Naive thymus-derived CD4-positive, alpha-beta T cell (primary cell): ENCODE measurements at regions not wholly inside any gene's neighbourhood (a gene's known extent, or its start where the extent isn't known, plus 50 kb on each side); places are given as distances from the start of the nearest gene placed in this dataset.

ENCODE experiments used
- ATAC-seq: fragments of 150-1000 bp; cut with Tn5 transposase; 2 replicates; pipeline ENCODE4 v1.10.0; 2021; ENCODE audit warnings: mild to moderate bottlenecking, moderate library complexity
- CTCF ChIA-PET: fragments of 350-600 bp; sonication (Branson Sonifier 250); formaldehyde crosslinking; loops from one replicate; lab custom pipeline; 2021; ENCODE audit warnings: antibody characterized with exemption; lab: Charles Lee
- POLR2A ChIA-PET: fragments of 350-600 bp; sonication (Branson Sonifier 250); formaldehyde crosslinking; loops from one replicate; lab custom pipeline; 2021; ENCODE audit warnings: antibody characterized with exemption, inconsistent platforms; lab: Charles Lee
- DNase-seq, 9 donors: peaks; one replicate each; pipeline versions ENCODE4 v3.0.0 to v3.0.0-alpha.2; 2020 to 2022; ENCODE audit warnings: mixed read lengths in 1 of 9
- H3K27ac ChIP-seq: one replicate; pipeline ENCODE4 v1.7.0; 2013; ENCODE audit warnings: mild to moderate bottlenecking, low read depth, low read length, moderate library complexity
- H3K27me3 ChIP-seq, 2 donors: one replicate each; pipeline ENCODE4 v1.7.0; 2013; ENCODE audit warnings: low read length in 2 of 2, mild to moderate bottlenecking in 2 of 2, moderate library complexity in 2 of 2; ENCODE audit not compliant: control insufficient read depth in 2 of 2, insufficient read depth in 2 of 2
- H3K36me3 ChIP-seq, 3 experiments: 1 replicate in 2 of 3; 2 replicates in 1 of 3; pipeline ENCODE4 v1.7.0; 2013; ENCODE audit warnings: low read length in 3 of 3, mild to moderate bottlenecking in 3 of 3, moderate library complexity in 1 of 3; ENCODE audit not compliant: insufficient read depth in 3 of 3, control insufficient read depth in 2 of 3
- H3K4me1 ChIP-seq, 2 donors: one replicate each; pipeline ENCODE4 v1.7.0; 2013; ENCODE audit warnings: low read length in 2 of 2, mild to moderate bottlenecking in 2 of 2, moderate library complexity in 1 of 2; ENCODE audit not compliant: control insufficient read depth in 2 of 2, insufficient read depth in 2 of 2
- H3K4me3 ChIP-seq: 2 replicates; pipeline ENCODE4 v1.7.0; 2013; ENCODE audit warnings: mild to moderate bottlenecking, low read length
- H3K9me3 ChIP-seq, 3 experiments: 1 replicate in 2 of 3; 2 replicates in 1 of 3; pipeline ENCODE4 v1.7.0; 2013; ENCODE audit warnings: low read length in 3 of 3; ENCODE audit not compliant: control insufficient read depth in 2 of 3
- H3K27ac Mint-ChIP-seq, 9 donors: one replicate each; pipeline ENCODE4 v1.8.0; 2020 to 2022; ENCODE audit warnings: mixed read lengths in 9 of 9, mild to moderate bottlenecking in 8 of 9, moderate library complexity in 5 of 9, inconsistent platforms in 2 of 9
- H3K27me3 Mint-ChIP-seq, 5 donors: one replicate each; pipeline ENCODE4 v1.8.0; 2021 to 2022; ENCODE audit warnings: mixed read lengths in 5 of 5, mild to moderate bottlenecking in 1 of 5
- H3K36me3 Mint-ChIP-seq, 5 donors: one replicate each; pipeline ENCODE4 v1.8.0; 2020 to 2022; ENCODE audit warnings: mixed read lengths in 5 of 5, mild to moderate bottlenecking in 3 of 5, inconsistent platforms in 1 of 5
- H3K4me1 Mint-ChIP-seq, 7 donors: one replicate each; pipeline ENCODE4 v1.8.0; 2020 to 2022; ENCODE audit warnings: mixed read lengths in 7 of 7, mild to moderate bottlenecking in 3 of 7, inconsistent platforms in 1 of 7
- H3K4me3 Mint-ChIP-seq, 10 donors: one replicate each; pipeline ENCODE4 v1.8.0; 2020 to 2022; ENCODE audit warnings: mild to moderate bottlenecking in 10 of 10, mixed read lengths in 10 of 10, moderate library complexity in 6 of 10, inconsistent platforms in 2 of 10
- H3K9me3 Mint-ChIP-seq, 11 donors: one replicate each; pipeline ENCODE4 v1.8.0; 2020 to 2022; ENCODE audit warnings: mixed read lengths in 11 of 11, mild to moderate bottlenecking in 4 of 11, inconsistent platforms in 1 of 11, moderate library complexity in 1 of 11
- intact Hi-C, 2 donors: fragments of 100-400 bp; cut with micrococcal nuclease; formaldehyde crosslinking; loops; one replicate each; pipeline ENCODE4 v1.15.1; 2023

DNA sequence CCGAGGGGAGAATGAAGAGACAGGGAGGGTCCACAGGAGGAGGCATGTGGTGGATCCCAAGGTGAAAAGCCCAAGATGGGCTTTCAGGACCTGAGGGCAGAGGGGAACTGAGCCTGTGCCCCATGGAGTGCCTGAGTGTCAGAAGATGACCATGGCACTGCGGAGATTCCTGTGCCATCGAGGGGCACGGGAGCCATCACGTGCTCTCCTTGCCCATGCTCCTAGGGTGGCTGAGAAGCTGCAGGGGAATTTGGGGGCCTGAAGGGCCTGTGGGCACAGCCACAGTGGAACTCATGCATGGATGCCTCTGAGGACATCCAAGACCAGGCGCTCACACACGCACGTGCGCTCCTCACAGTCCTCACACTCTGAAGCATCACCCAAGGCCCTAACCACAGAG lies 56.1 kb upstream of the GLI2 start:
- ATAC-seq (no peak), DNase-seq (no peak)
- H3K9me3 Mint-ChIP-seq, result peaks cover 0 to 2% (median 0%) of the 10 kb centered on the region in 11 donors
- no peaks in the 10 kb centered on the region for H3K36me3 Mint-ChIP-seq
- Histone ChIP-seq H3K4me1 (peaks cover 4% of the 10 kb centered on the region in 2 donors), H3K4me3 (no peak overlapping the region), H3K27me3 (no peaks in the 10 kb centered on the region), H3K27ac (no peak overlapping the region), H3K9me3 (no peaks in the 10 kb centered on the region), H3K36me3 (no peaks in the 10 kb centered on the region)
- H3K27ac Mint-ChIP-seq, result no peak overlapping the region
- ChIA-PET CTCF (no interaction called here), POLR2A (no interaction called here)
- H3K4me3 Mint-ChIP-seq, result no peak overlapping the region
- intact Hi-C loops, result loop anchor here in 1 of 2 donors (5.0 kb wide), 2 partner anchors 922 to 977 kb away; partner anchors contain the start of gene PTPN4
- peaks cover 15 to 46% (median 31%) of the 10 kb centered on the region in 5 donors for H3K27me3 Mint-ChIP-seq
- H3K4me1 Mint-ChIP-seq, result peaks cover 0 to 5% (median 0%) of the 10 kb centered on the region in 7 donors

DNA sequence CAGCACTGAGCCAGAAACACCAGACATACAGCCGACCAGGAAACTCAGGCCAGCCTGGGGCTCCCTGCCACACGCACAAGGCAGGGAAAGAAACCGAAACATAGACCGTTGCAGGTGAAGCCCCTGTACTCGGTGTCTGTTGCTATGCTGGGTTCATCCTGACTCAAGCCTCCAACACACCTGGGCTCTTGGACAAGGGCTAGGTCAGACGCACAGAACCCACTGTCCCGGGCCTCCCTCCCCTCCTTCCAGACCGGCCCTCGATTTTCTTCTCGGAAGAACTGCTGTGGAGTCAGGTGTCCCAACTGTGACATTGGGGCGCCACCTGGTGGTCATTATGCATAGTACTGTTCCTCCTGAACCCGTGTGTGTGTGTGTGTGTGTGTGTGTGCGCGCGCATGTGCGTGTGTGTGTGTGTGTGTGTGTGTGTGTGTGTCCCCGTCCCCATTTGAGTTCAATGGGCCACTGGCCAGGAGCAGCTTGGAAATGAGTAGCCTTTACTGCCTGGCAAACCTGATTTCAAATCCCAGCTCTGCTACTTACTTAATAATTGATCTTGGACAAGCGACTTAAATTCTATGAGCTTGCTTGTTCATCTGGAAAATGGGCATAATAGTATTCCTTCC lies 55.4 kb upstream of the GLI2 start:
- POLR2A ChIA-PET, result no interaction called here
- Histone ChIP-seq H3K9me3 (no peaks in the 10 kb centered on the region), H3K4me1 (peaks cover 4% of the 10 kb centered on the region in 2 donors), H3K27ac (no peak overlapping the region), H3K27me3 (no peaks in the 10 kb centered on the region), H3K36me3 (no peaks in the 10 kb centered on the region), H3K4me3 (no peak overlapping the region)
- Mint-ChIP-seq H3K4me3 (peak overlapping the region in 6 of 10 donors; percentile 0 to 48 (median 21)), H3K27me3 (peaks cover 18 to 50% (median 31%) of the 10 kb centered on the region in 5 donors), H3K9me3 (peaks cover 0 to 2% (median 0%) of the 10 kb centered on the region in 11 donors), H3K4me1 (peaks cover 0 to 5% (median 0%) of the 10 kb centered on the region in 7 donors), H3K27ac (peak overlapping the region in 6 of 9 donors; percentile 45 to 80 (median 72)), H3K36me3 (no peaks in the 10 kb centered on the region)
- intact Hi-C loops, result loop anchor here (1.0 to 5.0 kb wide), 8 partner anchors 337 to 1798 kb away; no protein-coding TSS in a partner anchor
- CTCF ChIA-PET, result interaction anchor here (0.7 to 1.6 kb wide), 6 partner anchors 11 to 1041 kb away, joined by 3 to 7 read pairs (median 3); no protein-coding TSS in a partner anchor
- DNase-seq, result peak; percentile 44 to 65 (median 59)
- ATAC-seq, result peak; percentile 83

DNA sequence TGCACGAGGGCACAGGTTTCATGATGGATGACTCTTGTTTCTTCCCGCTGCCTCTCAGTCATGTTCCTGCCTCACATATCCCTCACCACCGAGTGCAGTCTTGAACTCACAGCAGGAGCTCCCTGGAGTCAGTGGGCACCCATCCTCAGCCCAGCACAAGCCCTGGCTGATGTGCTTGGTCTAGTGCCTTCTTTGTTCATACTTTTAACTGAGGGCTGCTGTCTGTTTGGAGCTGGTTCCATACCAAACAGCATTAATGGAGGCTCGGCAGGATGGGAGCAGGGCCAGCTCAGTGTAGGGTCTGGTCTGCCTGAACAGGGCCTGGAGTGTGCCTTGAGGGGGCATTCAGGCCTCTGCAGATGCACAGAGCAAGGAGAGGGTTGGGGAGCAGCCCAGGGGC lies 54.5 kb upstream of the GLI2 start:
- Histone ChIP-seq H3K36me3 (no peaks in the 10 kb centered on the region), H3K4me3 (no peak overlapping the region), H3K4me1 (peaks cover 4% of the 10 kb centered on the region in 2 donors), H3K27ac (no peak overlapping the region), H3K9me3 (no peaks in the 10 kb centered on the region), H3K27me3 (no peaks in the 10 kb centered on the region)
- Mint-ChIP-seq H3K27me3 (peaks cover 12 to 49% (median 25%) of the 10 kb centered on the region in 5 donors), H3K36me3 (no peaks in the 10 kb centered on the region), H3K27ac (peak overlapping the region in 1 of 9 donors; percentile 77), H3K4me1 (peaks cover 0 to 5% (median 0%) of the 10 kb centered on the region in 7 donors), H3K4me3 (no peak overlapping the region), H3K9me3 (peaks cover 0 to 2% (median 0%) of the 10 kb centered on the region in 11 donors)
- POLR2A ChIA-PET, result no interaction called here
- ATAC-seq (no peak), DNase-seq (no peak)
- CTCF ChIA-PET, result interaction anchor here (0.7 to 1.6 kb wide), 4 partner anchors 47 to 1042 kb away, joined by 3 to 7 read pairs (median 4); no protein-coding TSS in a partner anchor
- intact Hi-C loops, result loop anchor here (2.0 to 5.0 kb wide), 4 partner anchors 978 to 1799 kb away; no protein-coding TSS in a partner anchor

DNA sequence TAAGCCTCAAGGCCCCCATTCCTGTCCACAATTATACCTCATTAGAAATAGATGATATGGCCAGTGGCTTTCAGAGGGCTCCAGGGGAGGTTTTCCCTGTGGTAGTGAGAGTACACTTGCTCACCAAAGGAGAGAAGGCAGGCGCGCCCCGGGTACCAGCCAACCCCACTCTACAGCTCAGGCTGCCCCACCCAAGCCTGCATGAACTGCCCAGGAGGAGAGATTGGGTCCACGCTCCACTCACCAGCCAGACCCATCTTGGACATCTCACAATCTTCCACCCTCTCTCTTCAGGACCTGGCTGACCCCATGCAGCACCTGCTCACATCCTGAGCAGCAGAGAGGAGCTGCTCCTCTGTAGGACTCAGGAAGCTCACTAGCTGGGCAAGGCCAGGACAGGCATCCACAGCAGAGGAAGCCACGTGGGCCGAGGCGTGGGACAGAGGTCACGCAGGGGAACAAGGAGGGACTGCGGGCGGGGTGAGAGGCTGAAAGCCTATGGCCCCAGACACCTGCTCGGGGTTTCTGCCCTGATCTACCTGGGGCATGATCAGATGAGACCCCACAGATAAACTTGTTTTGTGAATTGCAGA lies 53.9 kb upstream of the GLI2 start:
- peaks cover 0 to 2% (median 0%) of the 10 kb centered on the region in 11 donors for H3K9me3 Mint-ChIP-seq
- no peak overlapping the region for H3K27ac ChIP-seq
- DNase-seq, result no peak
- no peaks in the 10 kb centered on the region for H3K9me3 ChIP-seq
- no peak overlapping the region for H3K4me3 Mint-ChIP-seq
- ChIA-PET POLR2A (no interaction called here), CTCF (interaction anchor here (0.7 to 1.6 kb wide), 3 partner anchors 1039 to 1149 kb away, joined by 3 to 7 read pairs (median 4); no protein-coding TSS in a partner anchor)
- peaks cover 0 to 5% (median 0%) of the 10 kb centered on the region in 7 donors for H3K4me1 Mint-ChIP-seq
- no peaks in the 10 kb centered on the region for H3K27me3 ChIP-seq
- intact Hi-C loops, result loop anchor here (2.0 to 5.0 kb wide), 4 partner anchors 979 to 1799 kb away; no protein-coding TSS in a partner anchor
- H3K27ac Mint-ChIP-seq, result no peak overlapping the region
- H3K36me3 Mint-ChIP-seq, result no peaks in the 10 kb centered on the region
- peaks cover 10 to 43% (median 19%) of the 10 kb centered on the region in 5 donors for H3K27me3 Mint-ChIP-seq
- ATAC-seq, result no peak
- H3K4me1 ChIP-seq, result peaks cover 4% of the 10 kb centered on the region in 2 donors
- H3K36me3 ChIP-seq, result no peaks in the 10 kb centered on the region
- H3K4me3 ChIP-seq, result no peak overlapping the region

DNA sequence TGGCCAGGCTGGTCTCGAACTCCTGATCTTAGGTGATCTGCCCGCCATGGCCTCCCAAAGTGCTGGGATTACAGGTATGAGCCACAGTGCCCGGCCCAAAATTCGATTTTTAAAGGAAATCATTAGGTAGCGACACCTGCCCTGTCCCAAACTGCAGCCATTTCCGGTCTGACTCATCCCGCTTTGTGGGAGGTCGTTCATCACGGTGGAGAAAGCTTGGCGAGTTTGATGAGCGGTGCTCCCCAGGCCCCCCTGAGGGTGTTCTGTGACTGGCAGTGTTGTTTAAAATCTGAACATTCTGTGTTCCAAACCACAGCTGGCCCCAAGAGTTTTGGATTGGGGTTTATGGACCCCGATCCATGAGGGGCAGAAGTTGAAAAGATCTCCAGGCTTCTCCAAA lies 53.0 kb upstream of the GLI2 start:
- ATAC-seq (no peak), DNase-seq (no peak)
- H3K27ac Mint-ChIP-seq, result no peak overlapping the region
- peaks cover 0 to 5% (median 0%) of the 10 kb centered on the region in 7 donors for H3K4me1 Mint-ChIP-seq
- peaks cover 10 to 38% (median 19%) of the 10 kb centered on the region in 5 donors for H3K27me3 Mint-ChIP-seq
- ChIA-PET POLR2A (no interaction called here), CTCF (interaction anchor here (0.6 to 0.8 kb wide), 3 partner anchors 14 to 1492 kb away, joined by 3 to 4 read pairs (median 3); no protein-coding TSS in a partner anchor)
- Histone ChIP-seq H3K36me3 (no peaks in the 10 kb centered on the region), H3K4me1 (peaks cover 4% of the 10 kb centered on the region in 2 donors), H3K9me3 (no peaks in the 10 kb centered on the region), H3K27me3 (no peaks in the 10 kb centered on the region), H3K27ac (no peak overlapping the region), H3K4me3 (no peak overlapping the region)
- peaks cover 0 to 4% (median 0%) of the 10 kb centered on the region in 11 donors for H3K9me3 Mint-ChIP-seq
- H3K36me3 Mint-ChIP-seq, result no peaks in the 10 kb centered on the region
- intact Hi-C loops, result loop anchor here in 1 of 2 donors (5.0 kb wide), 1 partner anchor 1800 kb away; no protein-coding TSS in a partner anchor
- no peak overlapping the region for H3K4me3 Mint-ChIP-seq

DNA sequence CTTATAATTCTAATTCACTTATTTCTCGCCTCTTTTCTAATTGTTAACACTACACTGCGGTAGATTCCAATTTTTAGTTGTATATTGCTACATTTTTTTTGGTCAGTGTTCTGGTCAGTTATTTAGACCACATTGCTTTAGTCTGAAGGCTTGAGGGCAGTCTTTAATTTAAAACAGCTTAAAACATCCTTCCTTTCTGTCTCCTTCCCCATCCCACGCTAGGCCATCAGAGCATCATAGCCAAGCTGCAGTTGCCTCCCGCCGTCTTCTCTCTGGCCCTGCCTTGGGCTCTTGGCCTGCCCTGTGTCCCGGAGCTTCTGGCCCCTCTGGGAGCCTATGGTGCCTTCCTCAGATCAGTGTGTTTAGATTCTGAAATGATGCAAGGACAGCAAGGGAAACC lies 52.6 kb upstream of the GLI2 start:
- ChIA-PET CTCF (interaction anchor here (0.6 kb wide), 1 partner anchor 14 kb away, joined by 3 read pairs; no protein-coding TSS in a partner anchor), POLR2A (no interaction called here)
- H3K4me1 Mint-ChIP-seq, result peaks cover 0 to 5% (median 0%) of the 10 kb centered on the region in 7 donors
- Histone ChIP-seq H3K9me3 (no peaks in the 10 kb centered on the region), H3K27me3 (no peaks in the 10 kb centered on the region), H3K27ac (no peak overlapping the region), H3K36me3 (no peaks in the 10 kb centered on the region), H3K4me1 (peaks cover 4% of the 10 kb centered on the region in 2 donors), H3K4me3 (no peak overlapping the region)
- H3K27me3 Mint-ChIP-seq, result peaks cover 6 to 36% (median 16%) of the 10 kb centered on the region in 5 donors
- no peak overlapping the region for H3K27ac Mint-ChIP-seq
- no peak for DNase-seq
- intact Hi-C loops, result loop anchor here in 1 of 2 donors (5.0 kb wide), 1 partner anchor 1801 kb away; no protein-coding TSS in a partner anchor
- no peak for ATAC-seq
- H3K4me3 Mint-ChIP-seq, result no peak overlapping the region
- peaks cover 0 to 4% (median 0%) of the 10 kb centered on the region in 11 donors for H3K9me3 Mint-ChIP-seq
- H3K36me3 Mint-ChIP-seq, result no peaks in the 10 kb centered on the region
